Fibroblast of villous mesenchyme (primary cell): ENCODE measurements at regions not wholly inside any gene's neighbourhood (a gene's known extent, or its start where the extent isn't known, plus 50 kb on each side); places are given as distances from the start of the nearest gene placed in this dataset.
A peak's percentile ranks its signal among the peaks of the same experiment; 100 is the strongest.

Experiments used
- DNase-seq: peaks from one replicate; pipeline ENCODE4 v3.0.0-alpha.2; 2010; ENCODE audit warnings: low read depth
- H3K4me3 ChIP-seq: 2 replicates; pipeline ENCODE4 v1.5.1; 2011; ENCODE audit warnings: low read depth, mild to moderate bottlenecking, low read length
- CTCF ChIP-seq: IDR thresholded peaks from 2 replicates; pipeline ENCODE4 v1.5.1; 2012; ENCODE audit warnings: low read depth, mild to moderate bottlenecking, low read length; ENCODE audit not compliant: insufficient read depth

GRCh38 chr4:133596459-133596858 lies 447.4 kb downstream of the PCDH10 start:
- H3K4me3 ChIP-seq: no peak overlapping the region
- no peak for DNase-seq
- no peak for TF ChIP-seq CTCF

GRCh38 chr4:133594390-133595207 lies 445.5 kb downstream of the PCDH10 start:
- no peak overlapping the region for H3K4me3 ChIP-seq
- DNase-seq: peak; percentile 71
- TF ChIP-seq CTCF: no peak

- no peak for TF ChIP-seq CTCF
- DNase-seq: no peak
- H3K4me3 ChIP-seq: no peak overlapping the region
Measured at GRCh38 chr4:133593764-133594163, 444.7 kb downstream of the PCDH10 start.

- no peak for TF ChIP-seq CTCF
- no peak for DNase-seq
- no peak overlapping the region for H3K4me3 ChIP-seq
Measured at GRCh38 chr4:133592591-133592990, 443.5 kb downstream of the PCDH10 start.

GRCh38 chr4:133592106-133592505 lies 443.0 kb downstream of the PCDH10 start:
- no peak for DNase-seq
- TF ChIP-seq CTCF: no peak
- H3K4me3 ChIP-seq: no peak overlapping the region

GRCh38 chr4:133588306-133588705 lies 439.2 kb downstream of the PCDH10 start:
- no peak overlapping the region for H3K4me3 ChIP-seq
- DNase-seq: no peak
- TF ChIP-seq CTCF: no peak

GRCh38 chr4:133585323-133585722 lies 436.2 kb downstream of the PCDH10 start:
- TF ChIP-seq CTCF: no peak
- no peak overlapping the region for H3K4me3 ChIP-seq
- DNase-seq: no peak
